ENCODE measurements at regions not wholly inside any gene's neighbourhood (a gene's known extent, or its start where the extent isn't known, plus 50 kb on each side); places are given as distances from the start of the nearest gene placed in this dataset.

- no peak overlapping the region for H3K4me2 ChIP-seq (ENCODE audit: control insufficient read depth, extremely low read depth, insufficient read depth, low read depth, low read length)
- FAIRE-seq (no peak), DNase-seq (ENCODE audit: low read depth, low spot score) (no peak)
- no peak overlapping the region for H3K27ac ChIP-seq (ENCODE audit: control insufficient read depth, insufficient read depth, low read length)
- no peaks in the 10 kb centered on the region for H3K36me3 ChIP-seq (ENCODE audit: control insufficient read depth in 2 of 2, extremely low read depth in 1 of 2, insufficient read depth in 2 of 2, low read length in 2 of 2)
- H3K79me2 ChIP-seq (ENCODE audit: control insufficient read depth, insufficient read depth, low read length): no peaks in the 10 kb centered on the region
- no peaks in the 10 kb centered on the region for H3K4me1 ChIP-seq (ENCODE audit: control insufficient read depth, extremely low read depth, insufficient read depth, low read length)
- dilution Hi-C loops (cut with MboI; ENCODE audit: extremely low pct_ligation_motif_present, low sequenced_read_pairs): no loop called here
- H3K9ac ChIP-seq (ENCODE audit: control insufficient read depth, extremely low read depth, insufficient read depth, low read length): no peak overlapping the region
- H4K20me1 ChIP-seq (ENCODE audit: control insufficient read depth, extremely low read depth, insufficient read depth, low read length): no peaks in the 10 kb centered on the region
- H3K4me3 ChIP-seq (ENCODE audit: control insufficient read depth in 2 of 3, extremely low read depth in 1 of 3, insufficient read depth in 2 of 3, low read depth in 1 of 3, low read length in 3 of 3): no peak overlapping the region
- no peaks in the 10 kb centered on the region for H3K27me3 ChIP-seq (ENCODE audit: control insufficient read depth, extremely low read depth, insufficient read depth, low read length)
- no peak overlapping the region for H2AFZ ChIP-seq (ENCODE audit: control insufficient read depth, low read length)
- no peaks in the 10 kb centered on the region for H3K9me1 ChIP-seq (ENCODE audit: control insufficient read depth, extremely low read depth, insufficient read depth, low read length)
- TF ChIP-seq, protein P1, sequence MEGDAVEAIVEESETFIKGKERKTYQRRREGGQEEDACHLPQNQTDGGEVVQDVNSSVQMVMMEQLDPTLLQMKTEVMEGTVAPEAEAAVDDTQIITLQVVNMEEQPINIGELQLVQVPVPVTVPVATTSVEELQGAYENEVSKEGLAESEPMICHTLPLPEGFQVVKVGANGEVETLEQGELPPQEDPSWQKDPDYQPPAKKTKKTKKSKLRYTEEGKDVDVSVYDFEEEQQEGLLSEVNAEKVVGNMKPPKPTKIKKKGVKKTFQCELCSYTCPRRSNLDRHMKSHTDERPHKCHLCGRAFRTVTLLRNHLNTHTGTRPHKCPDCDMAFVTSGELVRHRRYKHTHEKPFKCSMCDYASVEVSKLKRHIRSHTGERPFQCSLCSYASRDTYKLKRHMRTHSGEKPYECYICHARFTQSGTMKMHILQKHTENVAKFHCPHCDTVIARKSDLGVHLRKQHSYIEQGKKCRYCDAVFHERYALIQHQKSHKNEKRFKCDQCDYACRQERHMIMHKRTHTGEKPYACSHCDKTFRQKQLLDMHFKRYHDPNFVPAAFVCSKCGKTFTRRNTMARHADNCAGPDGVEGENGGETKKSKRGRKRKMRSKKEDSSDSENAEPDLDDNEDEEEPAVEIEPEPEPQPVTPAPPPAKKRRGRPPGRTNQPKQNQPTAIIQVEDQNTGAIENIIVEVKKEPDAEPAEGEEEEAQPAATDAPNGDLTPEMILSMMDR (optimal IDR thresholded peaks at IDR 0.05 in 1 of 3, IDR thresholded peaks at IDR 0.05 in 1 of 3, conservative IDR thresholded peaks at IDR 0.05 in 1 of 3; ENCODE audit: extremely low read depth in 1 of 3, insufficient read depth in 2 of 3, low read length in 3 of 3): peak in 1 of 3 experiments; percentile 49
- TF ChIP-seq EZH2 (IDR thresholded peaks at IDR 0.05; ENCODE audit: low read length): no peak
- no peaks in the 10 kb centered on the region for H3K9me3 ChIP-seq (ENCODE audit: control insufficient read depth, low read depth, low read length)
Measured at GRCh38 chrX:73289039-73289438, 74.4 kb upstream of the NAP1L2 start.

GRCh38 chrX:73270753-73271152, 56.1 kb upstream of the NAP1L2 start:
- Histone ChIP-seq H2AFZ (ENCODE audit: control insufficient read depth, low read length) (no peak overlapping the region), H3K79me2 (ENCODE audit: control insufficient read depth, insufficient read depth, low read length) (no peaks in the 10 kb centered on the region), H3K36me3 (ENCODE audit: control insufficient read depth in 2 of 2, extremely low read depth in 1 of 2, insufficient read depth in 2 of 2, low read length in 2 of 2) (no peaks in the 10 kb centered on the region), H3K4me1 (ENCODE audit: control insufficient read depth, extremely low read depth, insufficient read depth, low read length) (peaks cover 11% of the 10 kb centered on the region), H3K9ac (ENCODE audit: control insufficient read depth, extremely low read depth, insufficient read depth, low read length) (no peak overlapping the region), H3K4me2 (ENCODE audit: control insufficient read depth, extremely low read depth, insufficient read depth, low read depth, low read length) (no peak overlapping the region), H3K4me3 (ENCODE audit: control insufficient read depth in 2 of 3, extremely low read depth in 1 of 3, insufficient read depth in 2 of 3, low read depth in 1 of 3, low read length in 3 of 3) (no peak overlapping the region), H4K20me1 (ENCODE audit: control insufficient read depth, extremely low read depth, insufficient read depth, low read length) (no peaks in the 10 kb centered on the region), H3K27ac (ENCODE audit: control insufficient read depth, insufficient read depth, low read length) (no peak overlapping the region), H3K9me1 (ENCODE audit: control insufficient read depth, extremely low read depth, insufficient read depth, low read length) (no peaks in the 10 kb centered on the region), H3K27me3 (ENCODE audit: control insufficient read depth, extremely low read depth, insufficient read depth, low read length) (peaks cover 4% of the 10 kb centered on the region), H3K9me3 (ENCODE audit: control insufficient read depth, low read depth, low read length) (no peaks in the 10 kb centered on the region)
- FAIRE-seq: no peak
- dilution Hi-C loops (cut with MboI; ENCODE audit: extremely low pct_ligation_motif_present, low sequenced_read_pairs): no loop called here
- no peak for DNase-seq (ENCODE audit: low read depth, low spot score)
- TF ChIP-seq EZH2 (IDR thresholded peaks at IDR 0.05; ENCODE audit: low read length): no peak
- TF ChIP-seq, protein P1 (optimal IDR thresholded peaks at IDR 0.05 in 1 of 3, IDR thresholded peaks at IDR 0.05 in 1 of 3, conservative IDR thresholded peaks at IDR 0.05 in 1 of 3; ENCODE audit: extremely low read depth in 1 of 3, insufficient read depth in 2 of 3, low read length in 3 of 3): no peak

Data from keratinocyte (primary cell).